Osteocyte (in vitro differentiated cells): ENCODE measurements at regions not wholly inside any gene's neighbourhood (a gene's known extent, or its start where the extent isn't known, plus 50 kb on each side); places are given as distances from the start of the nearest gene placed in this dataset.
"Not testable (repeated sequence)": the region's sequence is repeated elsewhere in the genome, so short reads cannot be mapped to it uniquely, and the experiment has no call there.

Source experiments
- DNase-seq: peaks from one replicate; pipeline ENCODE4 v3.0.0; 2021; ENCODE audit warnings: mixed read lengths; ENCODE audit not compliant: unreplicated experiment; ENCODE audit errors: extremely low spot score
- H3K27ac Mint-ChIP-seq: one replicate; pipeline ENCODE4 v1.8.0; 2021; ENCODE audit warnings: mild to moderate bottlenecking, mixed read lengths; ENCODE audit not compliant: unreplicated experiment
- H3K27me3 Mint-ChIP-seq: one replicate; pipeline ENCODE4 v1.8.0; 2021; ENCODE audit warnings: mixed read lengths; ENCODE audit not compliant: unreplicated experiment
- H3K36me3 Mint-ChIP-seq: one replicate; pipeline ENCODE4 v1.8.0; 2021; ENCODE audit warnings: mixed read lengths; ENCODE audit not compliant: unreplicated experiment
- H3K4me1 Mint-ChIP-seq: one replicate; pipeline ENCODE4 v1.8.0; 2021; ENCODE audit warnings: mixed read lengths; ENCODE audit not compliant: unreplicated experiment
- H3K4me3 Mint-ChIP-seq: one replicate; pipeline ENCODE4 v1.8.0; 2021; ENCODE audit warnings: mild to moderate bottlenecking, moderate library complexity, mixed read lengths; ENCODE audit not compliant: unreplicated experiment
- H3K9me3 Mint-ChIP-seq: one replicate; pipeline ENCODE4 v1.8.0; 2021; ENCODE audit warnings: mixed read lengths; ENCODE audit not compliant: unreplicated experiment
- TF ChIP-seq, protein P1 (sequence below): fragments of 200-600 bp; sonication (generic); IDR thresholded peaks from 2 replicates; pipeline ENCODE4 v1.5.0; 2021; ENCODE audit warnings: antibody characterized with exemption, mild to moderate bottlenecking, moderate library complexity

GRCh38 chr3:757711-758110 lies 335.1 kb upstream of the CNTN6 start:
- Mint-ChIP-seq H3K9me3 (peaks cover 37% of the 10 kb centered on the region), H3K4me3 (no peak overlapping the region), H3K36me3 (no peaks in the 10 kb centered on the region), H3K27me3 (no peaks in the 10 kb centered on the region), H3K4me1 (no peaks in the 10 kb centered on the region), H3K27ac (no peak overlapping the region)
- no peak for DNase-seq
- TF ChIP-seq, protein P1, sequence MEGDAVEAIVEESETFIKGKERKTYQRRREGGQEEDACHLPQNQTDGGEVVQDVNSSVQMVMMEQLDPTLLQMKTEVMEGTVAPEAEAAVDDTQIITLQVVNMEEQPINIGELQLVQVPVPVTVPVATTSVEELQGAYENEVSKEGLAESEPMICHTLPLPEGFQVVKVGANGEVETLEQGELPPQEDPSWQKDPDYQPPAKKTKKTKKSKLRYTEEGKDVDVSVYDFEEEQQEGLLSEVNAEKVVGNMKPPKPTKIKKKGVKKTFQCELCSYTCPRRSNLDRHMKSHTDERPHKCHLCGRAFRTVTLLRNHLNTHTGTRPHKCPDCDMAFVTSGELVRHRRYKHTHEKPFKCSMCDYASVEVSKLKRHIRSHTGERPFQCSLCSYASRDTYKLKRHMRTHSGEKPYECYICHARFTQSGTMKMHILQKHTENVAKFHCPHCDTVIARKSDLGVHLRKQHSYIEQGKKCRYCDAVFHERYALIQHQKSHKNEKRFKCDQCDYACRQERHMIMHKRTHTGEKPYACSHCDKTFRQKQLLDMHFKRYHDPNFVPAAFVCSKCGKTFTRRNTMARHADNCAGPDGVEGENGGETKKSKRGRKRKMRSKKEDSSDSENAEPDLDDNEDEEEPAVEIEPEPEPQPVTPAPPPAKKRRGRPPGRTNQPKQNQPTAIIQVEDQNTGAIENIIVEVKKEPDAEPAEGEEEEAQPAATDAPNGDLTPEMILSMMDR, result no peak

GRCh38 chr3:759106-759505 lies 333.7 kb upstream of the CNTN6 start:
- no peak for DNase-seq
- Mint-ChIP-seq H3K27ac (no peak overlapping the region), H3K27me3 (no peaks in the 10 kb centered on the region), H3K4me3 (no peak overlapping the region), H3K4me1 (no peaks in the 10 kb centered on the region), H3K36me3 (no peaks in the 10 kb centered on the region), H3K9me3 (peaks cover 33% of the 10 kb centered on the region)
- TF ChIP-seq, protein P1, result no peak

DNA sequence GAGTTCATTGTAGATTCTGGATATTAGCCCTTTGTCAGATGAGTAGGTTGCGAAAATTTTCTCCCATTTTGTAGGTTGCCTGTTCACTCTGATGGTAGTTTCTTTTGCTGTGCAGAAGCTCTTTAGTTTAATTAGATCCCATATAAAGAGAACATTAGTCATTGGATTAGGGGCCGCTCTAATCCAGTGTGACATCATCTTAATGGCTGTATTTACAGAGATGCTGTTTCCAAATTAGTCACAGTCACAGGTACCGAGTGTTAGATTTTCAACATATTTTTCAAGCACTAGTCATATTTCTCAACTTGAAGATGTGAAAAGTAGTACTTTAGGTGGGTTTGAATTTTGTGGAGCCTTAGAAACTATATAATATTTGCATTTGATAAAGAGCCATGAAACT lies 319.4 kb upstream of the CNTN6 start:
- H3K4me1 Mint-ChIP-seq, H3K27ac Mint-ChIP-seq, H3K4me3 Mint-ChIP-seq, H3K36me3 Mint-ChIP-seq, DNase-seq, H3K27me3 Mint-ChIP-seq: not testable (repeated sequence)
- peaks cover 12% of the 10 kb centered on the region for H3K9me3 Mint-ChIP-seq

GRCh38 chr3:775178-775880 lies 317.5 kb upstream of the CNTN6 start:
- TF ChIP-seq, protein P1, result no peak
- Mint-ChIP-seq H3K9me3 (peaks cover 12% of the 10 kb centered on the region), H3K27ac (no peak overlapping the region)

GRCh38 chr3:780505-780904 lies 312.3 kb upstream of the CNTN6 start:
- H3K27me3 Mint-ChIP-seq, result no peaks in the 10 kb centered on the region
- no peak overlapping the region for H3K27ac Mint-ChIP-seq

More at GRCh38 chr3:775178-775880, 317.5 kb upstream of the CNTN6 start:
- H3K36me3 Mint-ChIP-seq, result no peaks in the 10 kb centered on the region
- H3K4me1 Mint-ChIP-seq, result no peaks in the 10 kb centered on the region
- no peak overlapping the region for H3K4me3 Mint-ChIP-seq
- DNase-seq, result no peak
- no peaks in the 10 kb centered on the region for H3K27me3 Mint-ChIP-seq

More at GRCh38 chr3:780505-780904, 312.3 kb upstream of the CNTN6 start:
- Mint-ChIP-seq H3K9me3 (no peaks in the 10 kb centered on the region), H3K36me3 (no peaks in the 10 kb centered on the region), H3K4me1 (no peaks in the 10 kb centered on the region), H3K4me3 (no peak overlapping the region)
- TF ChIP-seq, protein P1, result no peak
- DNase-seq, result no peak
